Stimulated activated naive CD4-positive, alpha-beta T cell treated with Interleukin-2 at 50 U/mL for 16 hours (primary cell): ENCODE measurements at regions not wholly inside any gene's neighbourhood (a gene's known extent, or its start where the extent isn't known, plus 50 kb on each side); places are given as distances from the start of the nearest gene placed in this dataset.

Experiments
- DNase-seq: peaks from one replicate; lab custom pipeline; 2025; lab: John Stamatoyannopoulos, UW

DNA sequence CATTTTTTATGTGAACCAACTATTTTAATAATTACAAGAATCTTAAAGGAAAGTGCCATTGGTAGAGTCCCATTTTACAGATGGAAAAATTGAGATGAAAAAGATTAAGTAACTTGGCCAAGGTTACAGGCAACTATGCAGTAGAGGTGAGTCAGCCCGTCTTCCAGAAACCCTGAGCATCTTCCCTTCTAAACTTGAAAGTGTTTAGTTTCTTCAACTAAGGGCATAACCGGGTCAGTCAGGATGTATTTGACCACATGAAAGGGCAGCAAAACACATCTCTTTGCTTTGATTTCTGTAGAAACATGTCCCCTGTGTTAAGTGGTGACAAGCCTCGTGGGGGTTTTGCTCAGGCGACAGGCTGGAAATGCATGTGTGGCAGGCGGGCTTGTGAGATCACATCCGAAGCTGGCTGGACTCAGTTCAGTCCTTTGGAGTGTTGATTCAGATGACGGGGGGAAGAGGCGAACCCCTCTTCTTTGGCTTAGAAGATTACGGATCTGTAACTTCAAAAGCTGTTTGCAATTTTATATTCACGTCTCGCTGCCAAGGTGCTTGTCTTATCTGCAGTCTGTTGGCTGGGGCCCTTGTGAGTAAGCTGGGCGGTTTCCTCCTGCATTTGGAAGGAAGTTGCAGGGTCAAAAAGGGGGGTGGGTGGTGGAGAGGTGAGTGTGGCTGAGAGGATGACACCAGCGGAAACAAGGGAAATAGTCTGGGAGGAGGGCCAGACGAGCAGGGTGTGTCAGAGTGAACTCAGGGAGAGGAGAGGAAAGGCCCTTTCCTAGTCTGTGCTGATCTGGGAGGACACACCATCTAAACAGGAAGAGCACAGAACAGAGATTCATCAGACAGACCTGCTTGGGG is 78.9 kb upstream of the RPS23 start:
- peak; percentile 67 for DNase-seq

GRCh38 chr5:82356021-82356420 is 77.9 kb upstream of the RPS23 start:
- DNase-seq: no peak

DNA sequence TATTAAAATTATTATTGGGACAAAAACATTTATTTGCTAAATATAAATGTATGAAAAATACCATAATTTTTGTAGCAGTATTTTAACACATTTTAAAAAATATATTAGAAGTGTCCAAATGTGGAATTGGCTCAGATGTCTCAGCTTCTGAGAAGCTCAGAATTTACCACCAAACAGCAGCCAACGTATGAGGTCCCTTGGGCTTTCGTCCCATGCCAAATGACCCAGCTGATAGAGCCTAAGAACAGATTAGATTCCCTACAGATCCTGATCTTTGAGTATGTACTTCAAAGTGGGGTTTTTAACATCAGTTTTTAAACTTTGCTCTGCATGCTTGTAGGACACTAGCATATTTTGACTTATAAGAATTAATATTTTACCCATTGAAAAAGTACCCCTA is 77.3 kb upstream of the RPS23 start:
- no peak for DNase-seq

DNA sequence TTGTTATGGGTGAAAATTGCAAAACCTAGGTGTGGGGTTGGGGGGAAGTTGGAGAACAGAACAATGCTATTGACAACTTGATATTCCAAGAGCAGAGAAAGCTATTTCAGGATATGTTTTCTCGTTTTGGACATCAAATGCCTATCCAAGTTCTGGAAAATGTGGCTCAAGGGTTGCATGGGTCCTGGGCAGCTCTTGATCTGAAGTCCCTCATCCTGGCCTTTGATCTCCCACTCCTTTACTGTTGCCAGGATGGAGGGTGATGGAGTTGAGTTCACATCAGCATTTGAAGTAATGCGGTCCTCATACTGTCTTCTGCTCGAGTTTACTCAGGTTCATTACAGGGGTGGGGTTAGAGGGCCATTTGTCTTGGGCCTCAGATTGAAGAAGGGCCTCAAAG is 76.9 kb upstream of the RPS23 start:
- DNase-seq: no peak

DNA sequence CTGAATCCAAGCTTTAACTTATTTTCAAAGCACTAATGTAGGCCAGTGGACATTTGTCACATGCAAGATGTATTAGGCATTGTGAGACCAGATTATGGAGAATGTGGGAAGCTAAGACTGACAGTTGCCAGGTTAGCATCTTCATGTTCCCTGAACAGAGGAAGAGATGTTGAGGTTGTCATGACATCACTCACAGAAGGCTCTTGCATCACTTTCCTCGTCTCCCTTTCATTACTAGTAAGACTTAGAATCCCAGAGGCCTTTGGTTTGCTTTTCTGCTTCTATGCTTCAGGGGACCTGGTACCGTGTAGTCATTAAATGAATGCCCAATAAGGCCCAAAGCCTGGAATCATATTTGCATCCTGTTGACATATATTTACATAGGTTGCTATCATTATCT is 76.4 kb upstream of the RPS23 start:
- no peak for DNase-seq

DNA sequence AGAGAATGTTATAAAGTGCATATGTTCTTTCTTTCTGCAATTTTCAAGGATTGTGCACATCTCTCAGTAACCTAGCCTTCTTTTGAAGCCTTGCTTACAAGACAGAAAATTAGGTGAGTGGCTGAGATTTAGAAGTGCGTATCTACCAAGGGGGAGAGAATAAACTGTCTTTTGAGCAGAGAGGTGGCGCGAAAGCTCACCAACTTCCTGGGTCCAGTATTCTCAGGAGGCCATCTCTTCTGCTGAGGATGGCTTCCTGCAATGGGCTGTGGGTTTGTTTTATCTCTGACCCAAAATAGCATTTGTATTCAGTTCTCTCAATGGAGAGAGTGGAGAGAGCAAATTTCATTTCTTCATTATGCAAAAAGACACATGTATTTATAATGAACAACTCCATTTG is 75.4 kb upstream of the RPS23 start:
- DNase-seq: no peak

DNA sequence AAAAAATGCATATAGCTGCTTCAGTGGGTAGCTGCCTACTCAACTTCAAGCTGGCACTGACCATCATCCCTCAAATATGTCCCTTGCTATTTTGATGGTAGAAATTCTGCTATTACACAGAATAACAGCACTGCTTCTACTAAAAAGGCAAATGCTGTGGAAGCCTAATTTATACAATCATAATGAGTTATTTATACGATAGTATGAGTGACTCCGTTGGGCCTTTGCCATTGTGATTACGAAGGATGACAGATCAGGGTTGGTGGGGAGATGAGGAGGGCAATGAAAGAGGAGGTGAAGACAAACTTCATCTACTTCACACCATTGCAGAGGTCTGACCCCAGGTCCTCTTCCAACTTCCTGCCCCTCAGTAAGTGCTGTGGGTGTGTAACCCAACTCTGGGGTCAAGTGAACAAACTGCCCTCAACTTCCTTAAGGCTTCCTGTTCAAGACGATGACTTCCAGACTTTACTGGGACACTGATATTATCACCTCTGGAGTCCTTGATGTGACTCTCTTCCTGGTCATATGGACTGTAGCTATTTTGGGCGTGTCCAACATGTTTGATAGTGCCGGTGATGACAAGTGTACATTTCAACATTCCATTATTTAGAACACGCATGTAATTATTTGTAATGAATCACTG is 74.1 kb upstream of the RPS23 start:
- DNase-seq: no peak

DNA sequence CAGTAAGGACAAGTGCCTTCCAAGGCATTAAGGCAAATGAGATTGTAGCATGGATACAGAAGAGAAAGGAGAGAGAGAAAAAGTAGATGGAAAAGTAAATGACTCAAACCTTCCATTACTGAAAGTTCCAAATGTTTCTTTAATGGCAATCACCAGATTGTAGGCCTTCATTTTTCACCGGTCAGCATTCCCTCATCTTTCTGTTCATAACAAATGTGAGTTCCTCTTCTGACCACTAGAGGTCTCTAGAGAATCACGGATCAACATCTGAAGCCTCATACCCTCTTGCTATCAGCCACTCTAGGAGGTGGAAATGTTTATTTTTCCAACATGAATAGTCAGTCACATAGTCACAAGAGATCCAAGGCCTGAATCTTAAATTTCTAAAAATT is 73.6 kb upstream of the RPS23 start:
- no peak for DNase-seq

GRCh38 chr5:82351297-82351696 is 73.1 kb upstream of the RPS23 start:
- DNase-seq: no peak

DNA sequence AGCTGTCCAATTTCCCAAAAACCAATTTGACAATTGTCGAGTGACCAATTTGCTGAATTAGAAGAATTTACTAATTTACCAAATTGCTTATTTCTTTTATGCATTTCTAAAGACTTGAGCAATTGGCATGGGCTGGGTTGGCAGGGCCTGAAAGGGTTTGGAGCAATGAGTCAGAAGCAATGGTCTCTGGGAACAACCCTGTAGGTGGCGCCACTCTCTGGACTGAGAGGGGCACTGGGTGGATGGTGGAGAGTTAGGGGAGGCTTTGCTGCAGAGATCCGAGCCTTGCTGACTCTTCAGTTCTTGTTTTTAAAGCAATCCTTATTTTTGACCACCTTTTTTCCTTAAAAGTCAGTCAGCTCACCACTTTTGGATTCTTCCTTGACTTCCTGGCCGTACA is 71.5 kb upstream of the RPS23 start:
- DNase-seq: peak; percentile 4

GRCh38 chr5:82348784-82349425 is 70.8 kb upstream of the RPS23 start:
- no peak for DNase-seq

DNA sequence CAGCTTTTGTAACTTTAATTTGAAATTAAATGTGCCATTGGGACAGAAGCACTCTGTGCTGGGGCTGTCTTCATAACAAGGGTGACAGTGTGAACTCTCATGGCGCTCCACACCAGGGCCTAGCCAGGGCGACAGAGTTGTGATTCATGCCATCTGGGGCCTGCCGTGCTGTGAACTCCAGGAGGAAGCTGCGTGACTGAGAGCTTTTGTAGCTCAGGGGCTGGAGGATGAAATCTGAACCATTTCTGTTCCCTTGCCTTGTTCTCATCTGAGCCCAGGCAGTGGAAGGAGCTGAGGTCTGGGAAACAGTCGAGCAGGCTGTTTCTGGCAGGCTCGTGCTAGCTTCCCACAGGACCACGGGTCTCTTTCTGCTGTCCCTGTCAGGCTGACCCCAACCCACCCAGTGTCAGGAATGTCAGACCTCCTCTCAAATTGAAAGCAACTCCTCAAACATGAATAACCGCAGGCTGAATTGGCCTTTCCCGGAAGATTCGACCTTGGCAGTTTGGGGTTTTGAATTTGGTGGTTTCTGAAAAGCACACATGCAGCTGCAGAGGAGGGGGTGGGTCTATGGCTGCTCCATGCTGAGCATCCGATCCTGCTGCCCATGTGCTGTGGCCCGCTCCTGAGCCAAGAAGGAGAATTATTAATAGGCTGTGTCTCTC is 69.2 kb upstream of the RPS23 start:
- DNase-seq: no peak

GRCh38 chr5:82346399-82347165 is 68.4 kb upstream of the RPS23 start:
- no peak for DNase-seq

- DNase-seq: no peak
Observed at GRCh38 chr5:82345108-82345507, 67.0 kb upstream of the RPS23 start.

DNA sequence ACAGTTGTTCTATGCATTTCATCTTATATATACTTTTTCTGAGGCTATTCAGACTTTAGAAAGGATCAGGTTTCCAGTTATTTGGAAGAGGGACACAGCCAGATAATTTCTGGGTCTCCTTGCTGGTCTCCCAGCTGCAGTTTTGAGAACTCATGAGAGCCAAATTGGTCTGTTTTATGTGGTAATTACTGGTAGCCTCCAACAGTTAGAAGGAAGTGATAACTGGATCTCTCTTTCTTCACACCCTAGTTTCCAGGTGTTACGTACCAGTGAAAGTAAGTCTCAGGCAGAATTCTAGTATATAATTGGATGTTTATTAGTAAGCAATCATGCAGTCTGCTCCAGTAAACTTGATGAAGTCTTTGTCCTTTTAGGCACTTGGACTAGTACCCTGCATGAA is 63.2 kb upstream of the RPS23 start:
- DNase-seq: no peak

DNA sequence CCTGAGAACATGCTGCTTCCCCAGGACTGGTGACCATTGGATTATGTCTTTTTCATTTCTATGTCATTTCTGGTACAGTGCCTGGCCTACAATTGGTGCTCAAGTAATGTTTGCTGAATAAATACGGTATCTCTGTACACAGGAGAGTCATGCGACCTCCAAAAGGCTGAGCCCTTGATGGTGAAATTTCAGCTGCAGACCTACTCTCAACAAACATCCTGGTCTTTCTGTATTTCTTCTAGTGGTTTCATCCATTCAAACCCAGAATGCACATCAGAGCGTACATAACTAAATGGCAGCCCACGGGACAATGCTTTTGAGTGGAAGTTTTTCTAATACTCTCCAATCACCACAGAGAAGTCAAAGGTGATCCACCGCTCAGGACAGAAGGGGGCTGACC is 62.6 kb upstream of the RPS23 start:
- no peak for DNase-seq

GRCh38 chr5:82339792-82340191 is 61.6 kb upstream of the RPS23 start:
- no peak for DNase-seq

GRCh38 chr5:82338771-82339373 is 60.7 kb upstream of the RPS23 start:
- DNase-seq: no peak

GRCh38 chr5:82336959-82337351 is 58.8 kb upstream of the RPS23 start:
- no peak for DNase-seq

GRCh38 chr5:82336226-82336958 is 58.2 kb upstream of the RPS23 start:
- no peak for DNase-seq

GRCh38 chr5:82335806-82336205 is 57.7 kb upstream of the RPS23 start:
- no peak for DNase-seq
